Cardiac muscle cell (in vitro differentiated cells and primary cell): ENCODE measurements at regions not wholly inside any gene's neighbourhood (a gene's known extent, or its start where the extent isn't known, plus 50 kb on each side); places are given as distances from the start of the nearest gene placed in this dataset.
"Not testable (repeated sequence)": the region's sequence is repeated elsewhere in the genome, so short reads cannot be mapped to it uniquely, and the experiment has no call there.

Experiments used
- DNase-seq, 2 donors: peaks; one replicate each; pipeline versions ENCODE4 v3.0.0 to v3.0.0-alpha.2; 2010 to 2017; ENCODE audit warnings: low read depth in 1 of 2, low spot score in 1 of 2
- H3K27ac ChIP-seq: fragments of 200-600 bp; sonication (generic); 2 replicates; pipeline ENCODE4 v1.5.1; 2016
- H3K27me3 ChIP-seq: fragments of 200-600 bp; sonication (generic); 2 replicates; pipeline ENCODE4 v1.6.0; 2016; ENCODE audit warnings: control low read depth
- H3K36me3 ChIP-seq: fragments of 200-600 bp; sonication (generic); 2 replicates; pipeline ENCODE4 v1.5.1; 2016; ENCODE audit warnings: control low read depth
- H3K4me1 ChIP-seq: fragments of 200-600 bp; sonication (generic); 2 replicates; pipeline ENCODE4 v1.8.1; 2017; ENCODE audit warnings: low read depth, mild to moderate bottlenecking, mixed run types
- H3K4me3 ChIP-seq: fragments of 200-600 bp; sonication (generic); 2 replicates; pipeline ENCODE4 v1.5.1; 2016; ENCODE audit warnings: mild to moderate bottlenecking
- H3K9me3 ChIP-seq: fragments of 200-600 bp; sonication (generic); 2 replicates; pipeline ENCODE4 v1.5.1; 2017; ENCODE audit warnings: low read depth, mild to moderate bottlenecking, control low read depth
- CTCF ChIP-seq: IDR thresholded peaks from 2 replicates; pipeline ENCODE4 v1.5.1; 2012; ENCODE audit warnings: low read depth, mild to moderate bottlenecking, low read length

DNA sequence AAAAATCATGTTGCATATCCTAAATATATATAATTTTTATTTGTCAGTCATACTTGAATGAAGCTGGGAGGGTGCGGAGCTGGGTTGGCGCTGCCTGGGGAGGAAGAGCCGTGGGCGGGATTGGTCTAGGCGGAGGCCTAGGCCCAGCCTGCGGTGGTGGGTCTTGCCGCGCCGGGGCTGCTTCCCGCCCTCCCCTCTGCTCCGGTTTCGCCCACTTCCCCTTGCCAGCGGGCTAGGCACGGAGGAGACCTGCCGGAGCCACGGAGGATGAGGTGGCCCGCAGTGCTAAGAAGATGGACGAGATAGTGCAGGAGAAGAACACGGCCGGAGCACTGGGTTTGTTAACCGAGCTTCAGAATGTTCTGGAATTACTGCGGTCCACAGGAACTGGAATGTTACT lies 54.0 kb upstream of the IGFBPL1 start:
- H3K9me3 ChIP-seq = no peaks in the 10 kb centered on the region
- no peaks in the 10 kb centered on the region for H3K27me3 ChIP-seq
- no peak overlapping the region for H3K4me3 ChIP-seq
- DNase-seq = no peak
- no peaks in the 10 kb centered on the region for H3K36me3 ChIP-seq
- H3K4me1 ChIP-seq = peaks cover 13% of the 10 kb centered on the region
- no peak overlapping the region for H3K27ac ChIP-seq
- TF ChIP-seq CTCF = no peak

DNA sequence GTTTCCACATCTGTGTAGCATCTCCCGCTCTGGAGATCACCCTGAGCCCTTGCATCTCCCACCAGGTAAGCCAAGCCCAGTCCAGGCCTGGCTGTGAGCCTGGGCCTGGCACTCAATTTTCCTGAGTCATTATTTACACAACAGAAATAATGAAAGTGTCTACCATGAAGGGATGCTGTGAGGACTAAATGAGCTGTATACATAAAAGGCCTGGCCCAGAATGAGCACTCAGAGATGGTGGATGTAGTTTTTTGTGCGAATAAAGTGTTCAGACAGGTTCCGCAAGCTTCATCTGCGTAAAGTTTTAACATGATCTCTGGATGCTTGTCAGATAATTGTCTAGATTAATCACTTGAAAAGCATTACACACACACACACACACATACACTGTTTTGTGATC lies 50.2 kb upstream of the IGFBPL1 start:
- H3K9me3 ChIP-seq, H3K27ac ChIP-seq: not testable (repeated sequence)

More for the DNA sequence above, 50.2 kb upstream of the IGFBPL1 start:
- not testable (repeated sequence) for DNase-seq, H3K27me3 ChIP-seq, H3K36me3 ChIP-seq, H3K4me3 ChIP-seq, H3K4me1 ChIP-seq
